Upper lobe of left lung (tissue), 4 donors: ENCODE measurements at regions not wholly inside any gene's neighbourhood (a gene's known extent, or its start where the extent isn't known, plus 50 kb on each side); places are given as distances from the start of the nearest gene placed in this dataset.

ENCODE experiments used
- CTCF ChIP-seq, 6 experiments: fragments of 450-650 bp in 4 of 6; fragments of 200-600 bp in 2 of 6; sonication (generic) in 2 of 6; IDR thresholded peaks; one replicate each; pipeline ENCODE4 v1.5.1; 2016 to 2019; ENCODE audit warnings: antibody characterized with exemption in 6 of 6
- EP300 ChIP-seq, 4 donors: sonication (generic); formaldehyde crosslinking; IDR thresholded peaks; one replicate each; pipeline ENCODE4 v1.5.1; 2017; ENCODE audit warnings: antibody characterized with exemption in 4 of 4, control low read depth in 2 of 4

DNA sequence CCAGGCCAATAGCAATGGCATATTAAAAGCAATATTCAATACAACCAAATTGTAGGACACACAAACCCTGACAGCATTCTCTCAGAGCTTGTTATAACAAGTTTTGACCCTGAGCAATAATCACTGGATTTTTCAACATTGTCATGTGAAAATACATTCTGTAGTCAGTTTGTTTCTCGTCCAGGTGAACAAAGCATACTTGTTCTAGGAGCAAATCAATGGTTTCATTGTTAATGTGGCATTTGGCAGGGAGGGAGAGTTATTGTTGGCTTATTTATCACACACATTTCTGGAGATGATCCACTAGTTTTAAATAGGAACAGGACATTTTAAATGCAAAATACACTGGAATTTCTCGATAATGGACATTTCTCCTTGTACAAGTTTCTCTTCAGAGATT is 69.9 kb upstream of the L3MBTL4 start:
- TF ChIP-seq EP300 (IDR thresholded peaks at IDR 0.05) (no peak), CTCF (IDR thresholded peaks at IDR 0.05) (no peak)
